IMR-90 (cell line): ENCODE measurements at regions not wholly inside any gene's neighbourhood (a gene's known extent, or its start where the extent isn't known, plus 50 kb on each side); places are given as distances from the start of the nearest gene placed in this dataset.

Source experiments
- CTCF ChIP-seq: conservative IDR thresholded peaks from 2 replicates; pipeline ENCODE4 v1.5.1; 2012; ENCODE audit warnings: mild to moderate bottlenecking, low read depth, low read length, improper control_type of control experiment
- MAFK ChIP-seq: IDR thresholded peaks from 2 replicates; pipeline ENCODE4 v1.6.1; 2012; ENCODE audit warnings: low read depth, low read length, improper control_type of control experiment
- POLR2A ChIP-seq: IDR thresholded peaks from 2 replicates; pipeline ENCODE4 v1.6.1; 2012; ENCODE audit warnings: mild to moderate bottlenecking, low read depth, low read length
- RFX5 ChIP-seq: IDR thresholded peaks from 2 replicates; pipeline ENCODE4 v1.8.0; 2012; ENCODE audit warnings: low read depth, mild to moderate bottlenecking, low read length, moderate library complexity

GRCh38 chr6:4377603-4378002 lies 242.2 kb upstream of the ECI2 start:
- TF ChIP-seq CTCF: no peak
- no peak for TF ChIP-seq POLR2A
- no peak for TF ChIP-seq RFX5
- no peak for TF ChIP-seq MAFK
